Cardiac muscle cell (in vitro differentiated cells and primary cell): ENCODE measurements at regions not wholly inside any gene's neighbourhood (a gene's known extent, or its start where the extent isn't known, plus 50 kb on each side); places are given as distances from the start of the nearest gene placed in this dataset.
"Not testable (repeated sequence)": the region's sequence is repeated elsewhere in the genome, so short reads cannot be mapped to it uniquely, and the experiment has no call there.

Experiments
- DNase-seq, 2 donors: peaks; one replicate each; pipeline versions ENCODE4 v3.0.0 to v3.0.0-alpha.2; 2010 to 2017; ENCODE audit warnings: low read depth in 1 of 2, low spot score in 1 of 2
- H3K27ac ChIP-seq: fragments of 200-600 bp; sonication (generic); 2 replicates; pipeline ENCODE4 v1.5.1; 2016
- H3K27me3 ChIP-seq: fragments of 200-600 bp; sonication (generic); 2 replicates; pipeline ENCODE4 v1.6.0; 2016; ENCODE audit warnings: control low read depth
- H3K36me3 ChIP-seq: fragments of 200-600 bp; sonication (generic); 2 replicates; pipeline ENCODE4 v1.5.1; 2016; ENCODE audit warnings: control low read depth
- H3K4me1 ChIP-seq: fragments of 200-600 bp; sonication (generic); 2 replicates; pipeline ENCODE4 v1.8.1; 2017; ENCODE audit warnings: low read depth, mild to moderate bottlenecking, mixed run types
- H3K4me3 ChIP-seq: fragments of 200-600 bp; sonication (generic); 2 replicates; pipeline ENCODE4 v1.5.1; 2016; ENCODE audit warnings: mild to moderate bottlenecking
- H3K9me3 ChIP-seq: fragments of 200-600 bp; sonication (generic); 2 replicates; pipeline ENCODE4 v1.5.1; 2017; ENCODE audit warnings: low read depth, mild to moderate bottlenecking, control low read depth
- TF ChIP-seq, protein P1 (sequence below): IDR thresholded peaks from 2 replicates; pipeline ENCODE4 v1.5.1; 2012; ENCODE audit warnings: low read depth, mild to moderate bottlenecking, low read length

DNA sequence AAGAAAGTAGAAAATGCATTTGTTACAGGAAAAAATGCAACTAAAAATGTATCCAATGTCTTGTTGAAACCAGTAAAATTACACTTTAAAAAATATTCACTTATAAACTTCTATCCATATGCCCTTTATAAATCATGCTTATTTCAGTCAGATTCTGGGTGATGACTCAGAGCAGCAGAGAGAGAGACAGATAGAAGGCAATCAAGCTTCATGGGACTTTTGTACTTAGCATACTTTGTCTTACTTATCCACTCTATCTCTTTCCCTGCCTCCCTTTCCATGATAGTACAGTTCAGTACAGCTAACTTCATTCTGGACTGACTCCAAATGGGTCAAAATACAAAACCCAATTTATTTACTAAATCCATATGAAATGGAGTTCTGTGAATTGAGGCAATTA is 1438.2 kb downstream of the ZPLD1 start:
- DNase-seq, result no peak
- H3K27ac ChIP-seq, result no peak overlapping the region
- no peaks in the 10 kb centered on the region for H3K36me3 ChIP-seq
- TF ChIP-seq, protein P1, sequence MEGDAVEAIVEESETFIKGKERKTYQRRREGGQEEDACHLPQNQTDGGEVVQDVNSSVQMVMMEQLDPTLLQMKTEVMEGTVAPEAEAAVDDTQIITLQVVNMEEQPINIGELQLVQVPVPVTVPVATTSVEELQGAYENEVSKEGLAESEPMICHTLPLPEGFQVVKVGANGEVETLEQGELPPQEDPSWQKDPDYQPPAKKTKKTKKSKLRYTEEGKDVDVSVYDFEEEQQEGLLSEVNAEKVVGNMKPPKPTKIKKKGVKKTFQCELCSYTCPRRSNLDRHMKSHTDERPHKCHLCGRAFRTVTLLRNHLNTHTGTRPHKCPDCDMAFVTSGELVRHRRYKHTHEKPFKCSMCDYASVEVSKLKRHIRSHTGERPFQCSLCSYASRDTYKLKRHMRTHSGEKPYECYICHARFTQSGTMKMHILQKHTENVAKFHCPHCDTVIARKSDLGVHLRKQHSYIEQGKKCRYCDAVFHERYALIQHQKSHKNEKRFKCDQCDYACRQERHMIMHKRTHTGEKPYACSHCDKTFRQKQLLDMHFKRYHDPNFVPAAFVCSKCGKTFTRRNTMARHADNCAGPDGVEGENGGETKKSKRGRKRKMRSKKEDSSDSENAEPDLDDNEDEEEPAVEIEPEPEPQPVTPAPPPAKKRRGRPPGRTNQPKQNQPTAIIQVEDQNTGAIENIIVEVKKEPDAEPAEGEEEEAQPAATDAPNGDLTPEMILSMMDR, result no peak
- no peaks in the 10 kb centered on the region for H3K4me1 ChIP-seq
- no peaks in the 10 kb centered on the region for H3K27me3 ChIP-seq
- no peaks in the 10 kb centered on the region for H3K9me3 ChIP-seq
- H3K4me3 ChIP-seq, result no peak overlapping the region

DNA sequence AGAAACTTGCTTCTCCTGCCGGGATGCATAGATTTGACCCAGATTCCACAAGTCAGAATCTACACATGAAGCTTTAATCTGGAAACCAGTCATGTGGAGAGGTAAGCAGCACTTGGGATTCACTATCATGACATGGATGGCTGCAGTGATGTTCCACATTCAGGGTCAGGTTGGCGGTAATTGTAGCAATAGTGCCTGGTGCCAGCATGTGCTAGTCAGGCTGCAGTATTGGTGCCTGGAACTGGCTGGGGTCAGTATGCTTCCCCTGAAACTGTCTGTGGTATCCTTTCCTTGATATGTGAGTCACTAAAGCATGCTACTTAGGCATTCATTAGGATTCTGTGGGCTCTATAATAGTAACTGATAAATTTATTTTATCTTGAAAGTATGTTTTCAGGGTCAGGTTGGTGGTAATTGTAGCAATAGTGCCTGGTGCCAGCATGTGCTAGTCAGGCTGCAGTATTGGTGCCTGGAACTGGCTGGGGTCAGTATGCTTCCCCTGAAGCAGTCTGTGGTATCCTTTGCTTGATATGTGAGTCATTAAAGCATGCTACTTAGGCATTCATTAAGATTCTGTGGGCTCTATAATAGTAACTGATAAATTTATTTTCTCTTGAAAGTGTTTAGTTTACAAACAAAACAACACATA is 1439.2 kb downstream of the ZPLD1 start:
- Histone ChIP-seq H3K9me3 (no peaks in the 10 kb centered on the region), H3K4me3 (no peak overlapping the region), H3K27ac (no peak overlapping the region), H3K4me1 (no peaks in the 10 kb centered on the region), H3K36me3 (no peaks in the 10 kb centered on the region), H3K27me3 (no peaks in the 10 kb centered on the region)
- DNase-seq, result no peak
- TF ChIP-seq, protein P1, result no peak

DNA sequence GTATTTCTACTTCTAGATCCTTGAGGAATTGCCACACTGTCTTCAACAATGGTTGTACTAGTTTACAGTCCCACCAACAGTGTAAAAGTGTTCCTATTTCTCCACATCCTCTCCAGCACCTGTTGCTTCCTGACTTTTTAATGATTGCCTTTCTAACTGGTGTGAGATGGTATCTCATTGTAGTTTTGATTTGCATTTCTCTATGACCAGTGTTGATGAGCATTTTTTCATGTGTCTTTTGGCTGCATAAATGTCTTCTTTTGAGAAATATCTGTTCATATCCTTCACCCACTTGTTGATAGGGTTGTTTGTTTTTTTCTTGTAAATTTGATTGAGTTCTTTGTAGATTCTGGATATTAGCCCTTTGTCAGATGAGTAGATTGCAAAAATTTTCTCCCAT is 1447.0 kb downstream of the ZPLD1 start:
- not testable (repeated sequence) for H3K27ac ChIP-seq, H3K36me3 ChIP-seq, H3K9me3 ChIP-seq

DNA sequence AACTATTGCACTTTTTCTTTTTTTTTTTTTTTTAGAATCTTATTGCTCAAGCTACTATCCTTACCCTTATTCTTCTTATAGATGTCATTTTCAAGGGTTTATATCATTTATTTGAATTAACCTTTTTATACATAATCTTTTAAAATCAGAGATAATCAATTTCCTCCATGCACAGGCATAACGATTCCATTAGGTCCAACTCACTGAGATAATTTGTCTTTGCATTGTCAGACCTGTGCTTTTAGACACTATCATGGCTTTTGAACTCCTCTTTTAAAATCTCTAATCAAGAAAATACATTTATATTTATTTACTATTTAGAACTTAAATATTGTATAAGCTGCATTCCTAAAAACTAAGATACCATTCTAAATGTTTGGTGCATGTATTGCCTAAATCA is 1454.9 kb downstream of the ZPLD1 start:
- Histone ChIP-seq H3K36me3 (no peaks in the 10 kb centered on the region), H3K27me3 (no peaks in the 10 kb centered on the region), H3K9me3 (no peaks in the 10 kb centered on the region), H3K4me3 (no peak overlapping the region), H3K27ac (no peak overlapping the region), H3K4me1 (no peaks in the 10 kb centered on the region)
- TF ChIP-seq, protein P1, result no peak
- DNase-seq, result no peak

More for the DNA sequence above, 1447.0 kb downstream of the ZPLD1 start:
- H3K27me3 ChIP-seq, DNase-seq, H3K4me3 ChIP-seq, H3K4me1 ChIP-seq: not testable (repeated sequence)

DNA sequence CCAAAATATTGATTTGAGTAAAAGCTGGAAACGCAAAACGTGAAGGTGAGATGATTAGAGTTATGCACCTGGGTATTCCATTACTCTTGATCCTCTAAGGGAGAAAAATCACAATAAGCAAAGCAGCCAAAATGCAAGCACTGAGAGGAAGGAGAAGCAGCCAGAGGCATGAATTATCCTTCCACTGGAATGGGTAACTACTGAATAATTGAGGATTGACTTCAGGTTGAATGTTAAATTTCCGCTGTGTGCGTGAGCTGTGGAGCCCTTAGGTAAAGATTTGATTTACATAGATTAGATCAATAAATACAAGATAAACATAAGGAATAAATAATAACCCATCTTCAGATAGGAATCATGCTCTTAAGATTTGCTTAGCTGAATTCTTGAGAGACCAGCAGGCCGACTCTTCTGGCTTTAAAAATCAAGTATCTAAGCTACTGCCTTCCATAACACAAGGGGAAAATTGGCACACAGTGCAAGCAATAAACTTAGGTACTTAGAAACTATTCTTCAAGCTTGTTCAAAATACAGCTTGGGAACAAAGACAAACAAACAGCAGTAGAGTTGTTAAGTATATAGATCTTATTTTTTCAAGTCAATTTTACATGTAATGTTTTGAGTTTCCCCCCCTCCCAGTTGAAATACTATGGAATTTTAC is 1459.5 kb downstream of the ZPLD1 start:
- TF ChIP-seq, protein P1, result no peak
- DNase-seq, result no peak
- no peaks in the 10 kb centered on the region for H3K36me3 ChIP-seq

DNA sequence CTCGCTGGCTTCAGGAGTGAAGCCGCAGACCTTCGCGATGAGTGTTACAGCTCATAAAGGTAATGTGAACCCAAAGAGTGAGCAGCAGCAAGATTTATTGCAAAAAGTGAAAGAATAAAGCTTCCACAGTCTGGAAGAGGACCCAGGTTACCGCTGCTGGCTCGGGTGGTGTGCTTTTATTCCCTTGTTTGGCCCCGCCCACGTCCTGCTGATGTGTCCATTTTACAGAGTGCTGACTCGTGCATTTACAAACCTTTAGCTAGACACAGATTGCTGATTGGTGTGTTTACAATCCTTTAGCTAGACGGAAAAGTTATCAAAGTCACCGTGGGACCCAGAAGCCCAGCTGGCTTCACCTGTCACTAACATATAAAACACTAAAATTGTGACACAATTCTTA is 1464.5 kb downstream of the ZPLD1 start:
- TF ChIP-seq, protein P1, result no peak
- Histone ChIP-seq H3K4me3 (no peak overlapping the region), H3K27ac (no peak overlapping the region), H3K9me3 (no peaks in the 10 kb centered on the region), H3K36me3 (no peaks in the 10 kb centered on the region), H3K4me1 (no peaks in the 10 kb centered on the region), H3K27me3 (no peaks in the 10 kb centered on the region)
- no peak for DNase-seq

More for the DNA sequence above, 1459.5 kb downstream of the ZPLD1 start:
- Histone ChIP-seq H3K4me1 (no peaks in the 10 kb centered on the region), H3K27ac (no peak overlapping the region), H3K27me3 (no peaks in the 10 kb centered on the region), H3K9me3 (no peaks in the 10 kb centered on the region), H3K4me3 (no peak overlapping the region)
